ENCODE measurements at regions not wholly inside any gene's neighbourhood (a gene's known extent, or its start where the extent isn't known, plus 50 kb on each side); places are given as distances from the start of the nearest gene placed in this dataset.

- no peak overlapping the region for H2BK120ac ChIP-seq (replicated peaks; ENCODE audit: low read depth, low read length)
- H2BK20ac ChIP-seq (ENCODE audit: low read length): no peak overlapping the region
- no peak overlapping the region for H3K23ac ChIP-seq (ENCODE audit: insufficient read length)
- H3K27me3 ChIP-seq (replicated peaks in 1 of 4; ENCODE audit: control insufficient read depth in 3 of 4, extremely low read depth in 1 of 4, insufficient read depth in 3 of 4, low read length in 3 of 4): no peaks in the 10 kb centered on the region
- H3K27ac ChIP-seq (ENCODE audit: low read depth, low read length): no peak overlapping the region
- no peak overlapping the region for H3K4me3 ChIP-seq (ENCODE audit: extremely low read depth in 1 of 4, insufficient read depth in 2 of 4, low read depth in 3 of 4, low read length in 4 of 4)
- FAIRE-seq (no peak), DNase-seq (ENCODE audit: low read depth in 1 of 2, low spot score in 2 of 2) (no peak)
- no peaks in the 10 kb centered on the region for H4K20me1 ChIP-seq (replicated peaks in 1 of 2; ENCODE audit: control insufficient read depth in 1 of 2, insufficient read depth in 2 of 2, low read length in 2 of 2)
- H2AFZ ChIP-seq (ENCODE audit: low read length): no peak overlapping the region
- H3K4me2 ChIP-seq (ENCODE audit: insufficient read depth in 1 of 2, low read depth in 2 of 2, low read length in 2 of 2): no peak overlapping the region
- no peak overlapping the region for H2AK5ac ChIP-seq (ENCODE audit: low read depth, low read length)
- no peak overlapping the region for H4K8ac ChIP-seq (ENCODE audit: extremely low read depth, insufficient read depth, low read length)
- no peak overlapping the region for H2BK5ac ChIP-seq (ENCODE audit: low read depth, low read length)
- no peaks in the 10 kb centered on the region for H3K9me3 ChIP-seq (ENCODE audit: insufficient read depth in 2 of 2, low read depth in 1 of 2, low read length in 1 of 2)
- no peak overlapping the region for H4K91ac ChIP-seq (replicated peaks; ENCODE audit: insufficient read length, low read length)
- no peaks in the 10 kb centered on the region for H3K4me1 ChIP-seq (replicated peaks in 1 of 4; ENCODE audit: control insufficient read depth in 3 of 4, insufficient read depth in 4 of 4, low read length in 3 of 4)
- H3K36me3 ChIP-seq (ENCODE audit: control insufficient read depth in 2 of 4, insufficient read depth in 4 of 4, low read length in 3 of 4): no peaks in the 10 kb centered on the region
- no peak overlapping the region for H3K14ac ChIP-seq (ENCODE audit: insufficient read length)
- no peaks in the 10 kb centered on the region for H3K79me2 ChIP-seq (ENCODE audit: control insufficient read depth in 1 of 2, insufficient read depth in 2 of 2, low read length in 2 of 2)
- H2BK12ac ChIP-seq (ENCODE audit: low read depth, low read length): no peak overlapping the region
- no peak overlapping the region for H3K18ac ChIP-seq (ENCODE audit: extremely low read depth, low read length)
- no peak overlapping the region for H3K4ac ChIP-seq (replicated peaks; ENCODE audit: insufficient read length, low read depth, low read length)
- H3K79me1 ChIP-seq (ENCODE audit: low read depth, low read length): no peaks in the 10 kb centered on the region
- TF ChIP-seq FOSL1 (IDR thresholded peaks at IDR 0.05; ENCODE audit: insufficient read depth, low read depth, low read length): no peak
- TF ChIP-seq BCL11A (IDR thresholded peaks at IDR 0.05; ENCODE audit: low read depth in 2 of 2, low read length in 2 of 2): no peak
- TF ChIP-seq RXRA (IDR thresholded peaks at IDR 0.05; ENCODE audit: insufficient read depth, low read depth, low read length): no peak
- TF ChIP-seq SP2 (IDR thresholded peaks at IDR 0.05; ENCODE audit: low read length): no peak
- no peak for TF ChIP-seq E2F6 (IDR thresholded peaks at IDR 0.05)
- no peak for TF ChIP-seq YY1 (IDR thresholded peaks at IDR 0.05; ENCODE audit: low read depth, low read length)
- no peak for TF ChIP-seq BACH1 (IDR thresholded peaks at IDR 0.05; ENCODE audit: low read length)
- no peak for TF ChIP-seq ASH2L (IDR thresholded peaks at IDR 0.05; ENCODE audit: low read length)
- TF ChIP-seq TAF7 (optimal IDR thresholded peaks at IDR 0.05; ENCODE audit: borderline replicate concordance, low read depth, low read length): no peak
- TF ChIP-seq KDM5A (IDR thresholded peaks at IDR 0.05; ENCODE audit: low read length): no peak
- no peak for TF ChIP-seq TBP (IDR thresholded peaks at IDR 0.05; ENCODE audit: low read depth, low read length)
- no peak for TF ChIP-seq GABPA (IDR thresholded peaks at IDR 0.05; ENCODE audit: borderline replicate concordance, insufficient read depth, low read length)
- no peak for TF ChIP-seq SP4 (IDR thresholded peaks at IDR 0.05; ENCODE audit: low read length)
- TF ChIP-seq SUZ12 (IDR thresholded peaks at IDR 0.05; ENCODE audit: low read length): no peak
- CTCF ChIA-PET (ENCODE audit: partially characterized antibody): interaction anchor here (1.8 kb wide), 1 partner anchor 92 kb away, joined by 6 read pairs; no protein-coding TSS in a partner anchor
- 95% methylated on average over 1 of the region's 1 CpG; no CpG with 5 or more reads in 1 of the 2 experiments for WGBS, 2 experiments (ENCODE audit: extremely low coverage in 1 of 2, insufficient coverage in 1 of 2, insufficient read length in 1 of 2, insufficient replicate concordance in 2 of 2, low coverage in 1 of 2, low lambda C conversion rate in 2 of 2, missing lambda C conversion rate in 1 of 2)
- H3K56ac ChIP-seq (replicated peaks; ENCODE audit: insufficient read length, low read depth, low read length): no peak overlapping the region
- H3K9ac ChIP-seq (replicated peaks in 1 of 4; ENCODE audit: extremely low read depth in 1 of 4, low read depth in 3 of 4, low read length in 3 of 4): no peak overlapping the region
- POLR2A ChIA-PET (ENCODE audit: partially characterized antibody): no interaction called here
- H2BK15ac ChIP-seq (ENCODE audit: low read length): no peak overlapping the region
- no peaks in the 10 kb centered on the region for H3K23me2 ChIP-seq (ENCODE audit: low read depth, low read length)
- no peak overlapping the region for H4K5ac ChIP-seq (ENCODE audit: insufficient read length, low read depth, low read length)
Observed at GRCh38 chr15:94027581-94027980, 203.8 kb upstream of the MCTP2 start.

Measured in H1 (cell line).